ENCODE measurements at regions not wholly inside any gene's neighbourhood (a gene's known extent, or its start where the extent isn't known, plus 50 kb on each side); places are given as distances from the start of the nearest gene placed in this dataset.

DNA sequence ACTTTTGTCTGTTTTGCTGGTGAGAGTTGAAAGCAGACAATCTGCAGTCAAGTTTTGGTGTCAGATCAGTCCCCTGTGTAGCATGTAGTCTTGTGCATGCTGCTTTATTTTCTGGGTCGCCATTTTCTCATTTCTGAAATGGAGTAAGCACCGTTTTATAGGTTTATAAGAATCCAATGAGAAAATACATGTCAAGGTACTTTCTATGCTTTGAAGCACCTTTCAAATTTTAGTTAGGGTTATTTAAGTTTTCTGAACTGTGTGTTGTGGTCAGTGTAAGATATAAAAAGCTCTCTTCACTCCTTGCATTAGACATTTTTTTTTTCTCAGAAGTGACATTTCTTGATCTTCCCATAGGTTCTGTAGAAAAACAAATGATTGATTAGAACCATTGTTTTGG lies 283.2 kb downstream of the ETS1 start:
- ATAC-seq (no peak), DNase-seq (ENCODE audit: low spot score) (no peak)
- no peak overlapping the region for H3K27ac Mint-ChIP-seq
- no peaks in the 10 kb centered on the region for H3K36me3 Mint-ChIP-seq
- H3K9me3 Mint-ChIP-seq, result no peaks in the 10 kb centered on the region
- H3K4me3 Mint-ChIP-seq, result no peak overlapping the region
- TF ChIP-seq IRF2 (CRISPR knock-in tag; IDR thresholded peaks at IDR 0.05; ENCODE audit: borderline replicate concordance, low read depth), result no peak
- no peak for TF ChIP-seq ZNF219 (CRISPR knock-in tag; IDR thresholded peaks at IDR 0.05; ENCODE audit: borderline replicate concordance)
- no peak for TF ChIP-seq ZBTB21 (CRISPR knock-in tag; IDR thresholded peaks at IDR 0.05; ENCODE audit: borderline replicate concordance)
- TF ChIP-seq, protein P1, sequence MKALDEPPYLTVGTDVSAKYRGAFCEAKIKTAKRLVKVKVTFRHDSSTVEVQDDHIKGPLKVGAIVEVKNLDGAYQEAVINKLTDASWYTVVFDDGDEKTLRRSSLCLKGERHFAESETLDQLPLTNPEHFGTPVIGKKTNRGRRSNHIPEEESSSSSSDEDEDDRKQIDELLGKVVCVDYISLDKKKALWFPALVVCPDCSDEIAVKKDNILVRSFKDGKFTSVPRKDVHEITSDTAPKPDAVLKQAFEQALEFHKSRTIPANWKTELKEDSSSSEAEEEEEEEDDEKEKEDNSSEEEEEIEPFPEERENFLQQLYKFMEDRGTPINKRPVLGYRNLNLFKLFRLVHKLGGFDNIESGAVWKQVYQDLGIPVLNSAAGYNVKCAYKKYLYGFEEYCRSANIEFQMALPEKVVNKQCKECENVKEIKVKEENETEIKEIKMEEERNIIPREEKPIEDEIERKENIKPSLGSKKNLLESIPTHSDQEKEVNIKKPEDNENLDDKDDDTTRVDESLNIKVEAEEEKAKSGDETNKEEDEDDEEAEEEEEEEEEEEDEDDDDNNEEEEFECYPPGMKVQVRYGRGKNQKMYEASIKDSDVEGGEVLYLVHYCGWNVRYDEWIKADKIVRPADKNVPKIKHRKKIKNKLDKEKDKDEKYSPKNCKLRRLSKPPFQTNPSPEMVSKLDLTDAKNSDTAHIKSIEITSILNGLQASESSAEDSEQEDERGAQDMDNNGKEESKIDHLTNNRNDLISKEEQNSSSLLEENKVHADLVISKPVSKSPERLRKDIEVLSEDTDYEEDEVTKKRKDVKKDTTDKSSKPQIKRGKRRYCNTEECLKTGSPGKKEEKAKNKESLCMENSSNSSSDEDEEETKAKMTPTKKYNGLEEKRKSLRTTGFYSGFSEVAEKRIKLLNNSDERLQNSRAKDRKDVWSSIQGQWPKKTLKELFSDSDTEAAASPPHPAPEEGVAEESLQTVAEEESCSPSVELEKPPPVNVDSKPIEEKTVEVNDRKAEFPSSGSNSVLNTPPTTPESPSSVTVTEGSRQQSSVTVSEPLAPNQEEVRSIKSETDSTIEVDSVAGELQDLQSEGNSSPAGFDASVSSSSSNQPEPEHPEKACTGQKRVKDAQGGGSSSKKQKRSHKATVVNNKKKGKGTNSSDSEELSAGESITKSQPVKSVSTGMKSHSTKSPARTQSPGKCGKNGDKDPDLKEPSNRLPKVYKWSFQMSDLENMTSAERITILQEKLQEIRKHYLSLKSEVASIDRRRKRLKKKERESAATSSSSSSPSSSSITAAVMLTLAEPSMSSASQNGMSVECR (CRISPR knock-in tag; IDR thresholded peaks at IDR 0.05; ENCODE audit: borderline replicate concordance), result no peak
- no peak for TF ChIP-seq MYBL2 (CRISPR knock-in tag; IDR thresholded peaks at IDR 0.05)
- peaks cover 6% of the 10 kb centered on the region for H3K4me1 Mint-ChIP-seq
- POLR2A ChIA-PET, result no interaction called here
- no peaks in the 10 kb centered on the region for H3K27me3 Mint-ChIP-seq (ENCODE audit: low read depth)
- CTCF ChIA-PET, result no interaction called here

DNA sequence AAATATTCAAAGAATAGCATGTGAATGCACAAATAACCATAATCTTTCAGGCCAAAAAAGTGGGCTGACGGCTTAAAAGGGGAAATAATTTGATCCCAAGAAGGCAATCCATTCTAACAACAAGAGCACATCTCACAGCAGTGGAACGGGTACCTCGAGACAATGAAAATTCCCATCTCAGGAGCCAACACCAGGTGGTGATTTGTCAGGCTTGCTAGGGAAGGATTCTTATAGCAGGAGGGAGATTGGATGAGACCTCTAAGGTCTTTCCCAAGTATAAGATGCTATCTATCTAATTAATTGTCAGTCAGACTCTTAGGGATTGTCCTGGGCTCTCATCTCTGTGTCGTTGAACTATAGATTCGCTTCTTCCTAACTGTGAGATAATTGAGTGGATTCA lies 284.0 kb downstream of the ETS1 start:
- no peak overlapping the region for H3K27ac Mint-ChIP-seq

More for the DNA sequence above, 284.0 kb downstream of the ETS1 start:
- no peaks in the 10 kb centered on the region for H3K27me3 Mint-ChIP-seq (ENCODE audit: low read depth)
- CTCF ChIA-PET, result interaction anchor here (0.7 kb wide), 2 partner anchors 146 to 327 kb away, joined by 4 to 8 read pairs; no protein-coding TSS in a partner anchor
- no peaks in the 10 kb centered on the region for H3K36me3 Mint-ChIP-seq
- TF ChIP-seq TEAD4 (CRISPR knock-in tag; IDR thresholded peaks at IDR 0.05), result no peak
- no peak for TF ChIP-seq NFE2L1 (CRISPR knock-in tag; IDR thresholded peaks at IDR 0.05)
- TF ChIP-seq FOXJ3 (CRISPR knock-in tag; IDR thresholded peaks at IDR 0.05; ENCODE audit: borderline replicate concordance), result no peak
- TF ChIP-seq, protein P2, sequence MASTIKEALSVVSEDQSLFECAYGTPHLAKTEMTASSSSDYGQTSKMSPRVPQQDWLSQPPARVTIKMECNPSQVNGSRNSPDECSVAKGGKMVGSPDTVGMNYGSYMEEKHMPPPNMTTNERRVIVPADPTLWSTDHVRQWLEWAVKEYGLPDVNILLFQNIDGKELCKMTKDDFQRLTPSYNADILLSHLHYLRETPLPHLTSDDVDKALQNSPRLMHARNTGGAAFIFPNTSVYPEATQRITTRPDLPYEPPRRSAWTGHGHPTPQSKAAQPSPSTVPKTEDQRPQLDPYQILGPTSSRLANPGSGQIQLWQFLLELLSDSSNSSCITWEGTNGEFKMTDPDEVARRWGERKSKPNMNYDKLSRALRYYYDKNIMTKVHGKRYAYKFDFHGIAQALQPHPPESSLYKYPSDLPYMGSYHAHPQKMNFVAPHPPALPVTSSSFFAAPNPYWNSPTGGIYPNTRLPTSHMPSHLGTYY (CRISPR knock-in tag; IDR thresholded peaks at IDR 0.05), result no peak
- TF ChIP-seq SP1 (CRISPR knock-in tag; conservative IDR thresholded peaks at IDR 0.05), result no peak
- TF ChIP-seq, protein P3, sequence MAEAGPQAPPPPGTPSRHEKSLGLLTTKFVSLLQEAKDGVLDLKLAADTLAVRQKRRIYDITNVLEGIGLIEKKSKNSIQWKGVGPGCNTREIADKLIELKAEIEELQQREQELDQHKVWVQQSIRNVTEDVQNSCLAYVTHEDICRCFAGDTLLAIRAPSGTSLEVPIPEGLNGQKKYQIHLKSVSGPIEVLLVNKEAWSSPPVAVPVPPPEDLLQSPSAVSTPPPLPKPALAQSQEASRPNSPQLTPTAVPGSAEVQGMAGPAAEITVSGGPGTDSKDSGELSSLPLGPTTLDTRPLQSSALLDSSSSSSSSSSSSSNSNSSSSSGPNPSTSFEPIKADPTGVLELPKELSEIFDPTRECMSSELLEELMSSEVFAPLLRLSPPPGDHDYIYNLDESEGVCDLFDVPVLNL (CRISPR knock-in tag; IDR thresholded peaks at IDR 0.05; ENCODE audit: borderline replicate concordance, low read depth), result no peak
- no peak for TF ChIP-seq ZNF671 (CRISPR knock-in tag; IDR thresholded peaks at IDR 0.05)
- TF ChIP-seq, protein P4, sequence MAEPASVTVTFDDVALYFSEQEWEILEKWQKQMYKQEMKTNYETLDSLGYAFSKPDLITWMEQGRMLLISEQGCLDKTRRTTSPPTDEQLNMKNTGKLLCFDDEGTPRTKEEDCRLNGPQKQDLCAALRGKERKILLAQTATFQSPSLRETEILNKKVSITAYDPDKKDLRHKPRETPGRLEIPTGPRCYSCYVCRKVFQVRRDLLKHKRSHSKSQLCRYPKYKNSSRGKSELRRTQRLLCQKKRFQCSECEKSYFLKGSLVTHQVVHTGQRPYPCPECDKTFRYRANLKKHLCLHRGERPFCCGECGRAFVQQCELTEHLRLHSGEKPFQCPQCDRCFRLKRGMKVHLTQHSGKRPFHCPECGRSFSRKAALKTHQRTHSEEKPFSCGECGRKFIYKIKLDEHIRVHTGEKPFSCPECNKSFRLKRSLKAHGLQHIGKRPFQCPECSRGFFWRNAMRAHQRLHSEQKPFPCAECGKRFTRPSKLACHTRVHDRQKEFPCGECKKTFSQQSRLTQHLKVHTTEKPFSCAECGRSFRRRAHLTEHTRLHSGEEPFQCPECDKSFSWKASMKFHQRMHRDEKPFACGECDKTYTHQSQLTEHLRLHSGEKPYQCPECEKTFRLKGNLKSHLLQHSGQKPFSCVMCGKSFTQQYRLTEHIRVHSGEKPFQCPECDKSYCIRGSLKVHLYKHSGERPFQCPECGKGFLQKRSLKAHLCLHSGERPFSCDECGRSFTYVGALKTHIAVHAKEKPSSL (CRISPR knock-in tag; conservative IDR thresholded peaks at IDR 0.05), result no peak
- TF ChIP-seq, protein P5, sequence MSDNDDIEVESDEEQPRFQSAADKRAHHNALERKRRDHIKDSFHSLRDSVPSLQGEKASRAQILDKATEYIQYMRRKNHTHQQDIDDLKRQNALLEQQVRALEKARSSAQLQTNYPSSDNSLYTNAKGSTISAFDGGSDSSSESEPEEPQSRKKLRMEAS (CRISPR knock-in tag; IDR thresholded peaks at IDR 0.05), result no peak
- no peak for TF ChIP-seq MXD4 (CRISPR knock-in tag; IDR thresholded peaks at IDR 0.05; ENCODE audit: borderline replicate concordance)
- TF ChIP-seq NR3C1 (CRISPR knock-in tag; conservative IDR thresholded peaks at IDR 0.05; ENCODE audit: low read depth), result no peak
- POLR2A ChIA-PET, result no interaction called here
- no peaks in the 10 kb centered on the region for H3K9me3 Mint-ChIP-seq
- DNase-seq (ENCODE audit: low spot score), result no peak
- no peak overlapping the region for H3K4me3 Mint-ChIP-seq
- peaks cover 8% of the 10 kb centered on the region for H3K4me1 Mint-ChIP-seq
- no peak for ATAC-seq

Data from WTC11 (cell line).